Fibroblast of lung (primary cell): ENCODE measurements at regions not wholly inside any gene's neighbourhood (a gene's known extent, or its start where the extent isn't known, plus 50 kb on each side); places are given as distances from the start of the nearest gene placed in this dataset.

Experiments
- CTCF ChIP-seq, 2 donors: IDR thresholded peaks in 1 of 2; conservative IDR thresholded peaks in 1 of 2; 1 replicate in 1 of 2; 2 replicates in 1 of 2; pipeline ENCODE4 v1.5.1; 2011 to 2012; ENCODE audit warnings: low read length in 2 of 2, control low read depth in 1 of 2, inconsistent platforms in 1 of 2, low read depth in 1 of 2, mild to moderate bottlenecking in 1 of 2
- EZH2 ChIP-seq: IDR thresholded peaks from 2 replicates; pipeline ENCODE4 v1.5.1; 2012; ENCODE audit warnings: low read length, control low read depth, mild to moderate bottlenecking; ENCODE audit errors: missing control alignments

GRCh38 chr10:128549101-128549608 is 422.9 kb upstream of the MKI67 start:
- TF ChIP-seq CTCF (conservative IDR thresholded peaks at IDR 0.05 in 1 of 2, IDR thresholded peaks at IDR 0.05 in 1 of 2; ENCODE audit: low read depth in 1 of 2, low read length in 2 of 2) (no peak), EZH2 (no peak)
